ENCODE measurements at regions not wholly inside any gene's neighbourhood (a gene's known extent, or its start where the extent isn't known, plus 50 kb on each side); places are given as distances from the start of the nearest gene placed in this dataset.

GRCh38 chr17:71709946-71710345 lies 410.9 kb upstream of the SOX9 start:
- H3K36me3 ChIP-seq (ENCODE audit: control insufficient read depth, insufficient read depth, low read length): no peaks in the 10 kb centered on the region
- no peaks in the 10 kb centered on the region for H3K27me3 ChIP-seq (ENCODE audit: control insufficient read depth, insufficient read depth, low read length, poor library complexity, severe bottlenecking)
- peaks cover 12% of the 10 kb centered on the region for H3K4me1 ChIP-seq (ENCODE audit: control insufficient read depth, insufficient read depth, low read length)
- 74 to 84% methylated on average over 4 of the region's 4 CpGs for WGBS, 2 experiments
- H3K4me3 ChIP-seq (ENCODE audit: insufficient read depth, low read depth, low read length): no peak overlapping the region
- H3K9me3 ChIP-seq (ENCODE audit: control insufficient read depth, low read length): no peaks in the 10 kb centered on the region
- H3K27ac ChIP-seq (ENCODE audit: insufficient read depth, low read depth, low read length, poor library complexity, severe bottlenecking): peak overlapping the region; percentile 18

GRCh38 chr17:71710816-71711215 lies 410.0 kb upstream of the SOX9 start:
- no CpG with 5 or more reads among the region's 1 CpG for WGBS, 2 experiments

GRCh38 chr17:71713846-71714245 lies 407.0 kb upstream of the SOX9 start:
- Histone ChIP-seq H3K36me3 (ENCODE audit: control insufficient read depth, insufficient read depth, low read length) (no peaks in the 10 kb centered on the region), H3K27ac (ENCODE audit: insufficient read depth, low read depth, low read length, poor library complexity, severe bottlenecking) (no peak overlapping the region), H3K4me3 (ENCODE audit: insufficient read depth, low read depth, low read length) (no peak overlapping the region), H3K4me1 (ENCODE audit: control insufficient read depth, insufficient read depth, low read length) (peaks cover 12% of the 10 kb centered on the region), H3K27me3 (ENCODE audit: control insufficient read depth, insufficient read depth, low read length, poor library complexity, severe bottlenecking) (no peaks in the 10 kb centered on the region), H3K9me3 (ENCODE audit: control insufficient read depth, low read length) (no peaks in the 10 kb centered on the region)
- WGBS, 2 experiments: 82 to 89% methylated on average over 3 of the region's 3 CpGs

More at GRCh38 chr17:71710816-71711215, 410.0 kb upstream of the SOX9 start:
- H3K4me3 ChIP-seq (ENCODE audit: insufficient read depth, low read depth, low read length): no peak overlapping the region
- H3K27me3 ChIP-seq (ENCODE audit: control insufficient read depth, insufficient read depth, low read length, poor library complexity, severe bottlenecking): no peaks in the 10 kb centered on the region
- no peaks in the 10 kb centered on the region for H3K9me3 ChIP-seq (ENCODE audit: control insufficient read depth, low read length)
- peaks cover 12% of the 10 kb centered on the region for H3K4me1 ChIP-seq (ENCODE audit: control insufficient read depth, insufficient read depth, low read length)
- H3K27ac ChIP-seq (ENCODE audit: insufficient read depth, low read depth, low read length, poor library complexity, severe bottlenecking): no peak overlapping the region
- no peaks in the 10 kb centered on the region for H3K36me3 ChIP-seq (ENCODE audit: control insufficient read depth, insufficient read depth, low read length)

GRCh38 chr17:71724339-71724738 lies 396.5 kb upstream of the SOX9 start:
- H3K27me3 ChIP-seq (ENCODE audit: control insufficient read depth, insufficient read depth, low read length, poor library complexity, severe bottlenecking): no peaks in the 10 kb centered on the region
- WGBS, 2 experiments: 93 to 95% methylated on average over 2 of the region's 2 CpGs
- no peak overlapping the region for H3K27ac ChIP-seq (ENCODE audit: insufficient read depth, low read depth, low read length, poor library complexity, severe bottlenecking)
- no peak overlapping the region for H3K4me3 ChIP-seq (ENCODE audit: insufficient read depth, low read depth, low read length)
- H3K36me3 ChIP-seq (ENCODE audit: control insufficient read depth, insufficient read depth, low read length): no peaks in the 10 kb centered on the region
- H3K4me1 ChIP-seq (ENCODE audit: control insufficient read depth, insufficient read depth, low read length): no peaks in the 10 kb centered on the region
- H3K9me3 ChIP-seq (ENCODE audit: control insufficient read depth, low read length): no peaks in the 10 kb centered on the region

GRCh38 chr17:71725811-71726210 lies 395.0 kb upstream of the SOX9 start:
- 100% methylated on average over 1 to 2 of the region's 3 CpGs for WGBS, 2 experiments
- no peaks in the 10 kb centered on the region for H3K9me3 ChIP-seq (ENCODE audit: control insufficient read depth, low read length)

GRCh38 chr17:71726341-71726740 lies 394.5 kb upstream of the SOX9 start:
- Histone ChIP-seq H3K9me3 (ENCODE audit: control insufficient read depth, low read length) (no peaks in the 10 kb centered on the region), H3K36me3 (ENCODE audit: control insufficient read depth, insufficient read depth, low read length) (no peaks in the 10 kb centered on the region), H3K27ac (ENCODE audit: insufficient read depth, low read depth, low read length, poor library complexity, severe bottlenecking) (no peak overlapping the region), H3K27me3 (ENCODE audit: control insufficient read depth, insufficient read depth, low read length, poor library complexity, severe bottlenecking) (no peaks in the 10 kb centered on the region), H3K4me1 (ENCODE audit: control insufficient read depth, insufficient read depth, low read length) (no peaks in the 10 kb centered on the region), H3K4me3 (ENCODE audit: insufficient read depth, low read depth, low read length) (no peak overlapping the region)
- WGBS, 2 experiments: 92% methylated on average over 5 of the region's 5 CpGs

More at GRCh38 chr17:71725811-71726210, 395.0 kb upstream of the SOX9 start:
- Histone ChIP-seq H3K27me3 (ENCODE audit: control insufficient read depth, insufficient read depth, low read length, poor library complexity, severe bottlenecking) (no peaks in the 10 kb centered on the region), H3K36me3 (ENCODE audit: control insufficient read depth, insufficient read depth, low read length) (no peaks in the 10 kb centered on the region), H3K4me3 (ENCODE audit: insufficient read depth, low read depth, low read length) (no peak overlapping the region), H3K27ac (ENCODE audit: insufficient read depth, low read depth, low read length, poor library complexity, severe bottlenecking) (no peak overlapping the region), H3K4me1 (ENCODE audit: control insufficient read depth, insufficient read depth, low read length) (no peaks in the 10 kb centered on the region)

- Histone ChIP-seq H3K4me1 (ENCODE audit: control insufficient read depth, insufficient read depth, low read length) (no peaks in the 10 kb centered on the region), H3K27ac (ENCODE audit: insufficient read depth, low read depth, low read length, poor library complexity, severe bottlenecking) (no peak overlapping the region), H3K9me3 (ENCODE audit: control insufficient read depth, low read length) (no peaks in the 10 kb centered on the region), H3K36me3 (ENCODE audit: control insufficient read depth, insufficient read depth, low read length) (no peaks in the 10 kb centered on the region), H3K4me3 (ENCODE audit: insufficient read depth, low read depth, low read length) (no peak overlapping the region), H3K27me3 (ENCODE audit: control insufficient read depth, insufficient read depth, low read length, poor library complexity, severe bottlenecking) (no peaks in the 10 kb centered on the region)
- WGBS, 2 experiments: 92 to 93% methylated on average over 4 of the region's 5 CpGs
Observed at GRCh38 chr17:71727292-71727691, 393.5 kb upstream of the SOX9 start.

GRCh38 chr17:71727723-71728122 lies 393.1 kb upstream of the SOX9 start:
- 88 to 94% methylated on average over 2 to 3 of the region's 3 CpGs for WGBS, 2 experiments
- Histone ChIP-seq H3K27me3 (ENCODE audit: control insufficient read depth, insufficient read depth, low read length, poor library complexity, severe bottlenecking) (no peaks in the 10 kb centered on the region), H3K27ac (ENCODE audit: insufficient read depth, low read depth, low read length, poor library complexity, severe bottlenecking) (no peak overlapping the region), H3K36me3 (ENCODE audit: control insufficient read depth, insufficient read depth, low read length) (no peaks in the 10 kb centered on the region), H3K4me3 (ENCODE audit: insufficient read depth, low read depth, low read length) (no peak overlapping the region), H3K4me1 (ENCODE audit: control insufficient read depth, insufficient read depth, low read length) (no peaks in the 10 kb centered on the region), H3K9me3 (ENCODE audit: control insufficient read depth, low read length) (no peaks in the 10 kb centered on the region)

- Histone ChIP-seq H3K27me3 (ENCODE audit: control insufficient read depth, insufficient read depth, low read length, poor library complexity, severe bottlenecking) (no peaks in the 10 kb centered on the region), H3K9me3 (ENCODE audit: control insufficient read depth, low read length) (no peaks in the 10 kb centered on the region), H3K27ac (ENCODE audit: insufficient read depth, low read depth, low read length, poor library complexity, severe bottlenecking) (no peak overlapping the region), H3K4me3 (ENCODE audit: insufficient read depth, low read depth, low read length) (no peak overlapping the region), H3K36me3 (ENCODE audit: control insufficient read depth, insufficient read depth, low read length) (no peaks in the 10 kb centered on the region), H3K4me1 (ENCODE audit: control insufficient read depth, insufficient read depth, low read length) (no peaks in the 10 kb centered on the region)
- WGBS, 2 experiments: 100% methylated on average over 1 of the region's 1 CpG; no CpG with 5 or more reads in 1 of the 2 experiments
Observed at GRCh38 chr17:71730871-71731270, 389.9 kb upstream of the SOX9 start.

- WGBS, 2 experiments: 92 to 95% methylated on average over 4 of the region's 4 CpGs
- H3K9me3 ChIP-seq (ENCODE audit: control insufficient read depth, low read length): no peaks in the 10 kb centered on the region
- H3K36me3 ChIP-seq (ENCODE audit: control insufficient read depth, insufficient read depth, low read length): no peaks in the 10 kb centered on the region
- no peaks in the 10 kb centered on the region for H3K4me1 ChIP-seq (ENCODE audit: control insufficient read depth, insufficient read depth, low read length)
- no peaks in the 10 kb centered on the region for H3K27me3 ChIP-seq (ENCODE audit: control insufficient read depth, insufficient read depth, low read length, poor library complexity, severe bottlenecking)
- no peak overlapping the region for H3K27ac ChIP-seq (ENCODE audit: insufficient read depth, low read depth, low read length, poor library complexity, severe bottlenecking)
- H3K4me3 ChIP-seq (ENCODE audit: insufficient read depth, low read depth, low read length): no peak overlapping the region
Observed at GRCh38 chr17:71735893-71736292, 384.9 kb upstream of the SOX9 start.

- H3K4me1 ChIP-seq (ENCODE audit: control insufficient read depth, insufficient read depth, low read length): no peaks in the 10 kb centered on the region
- H3K27me3 ChIP-seq (ENCODE audit: control insufficient read depth, insufficient read depth, low read length, poor library complexity, severe bottlenecking): no peaks in the 10 kb centered on the region
- H3K9me3 ChIP-seq (ENCODE audit: control insufficient read depth, low read length): no peaks in the 10 kb centered on the region
- no peaks in the 10 kb centered on the region for H3K36me3 ChIP-seq (ENCODE audit: control insufficient read depth, insufficient read depth, low read length)
- no peak overlapping the region for H3K4me3 ChIP-seq (ENCODE audit: insufficient read depth, low read depth, low read length)
- WGBS, 2 experiments: 97 to 99% methylated on average over 3 of the region's 3 CpGs
- no peak overlapping the region for H3K27ac ChIP-seq (ENCODE audit: insufficient read depth, low read depth, low read length, poor library complexity, severe bottlenecking)
Observed at GRCh38 chr17:71740866-71741265, 380.0 kb upstream of the SOX9 start.

Measured in ectodermal cell (in vitro differentiated cells).